AG04450 (cell line): ENCODE measurements at regions not wholly inside any gene's neighbourhood (a gene's known extent, or its start where the extent isn't known, plus 50 kb on each side); places are given as distances from the start of the nearest gene placed in this dataset.

Experiments
- CTCF ChIA-PET: fragments of 300-600, 350-600 bp; formaldehyde crosslinking; extraction: SDS; loops from one replicate; lab custom pipeline; 2022; ENCODE audit warnings: antibody characterized with exemption, inconsistent platforms; lab: Charles Lee
- POLR2A ChIA-PET: fragments of 350-600 bp; formaldehyde crosslinking; extraction: SDS; loops from one replicate; lab custom pipeline; 2021; ENCODE audit warnings: antibody characterized with exemption, inconsistent platforms; lab: Yijun Ruan, JAX
- DNase-seq: peaks from one replicate; pipeline ENCODE4 v3.0.0-alpha.2; 2011; ENCODE audit warnings: low read depth, low spot score
- H3K27ac ChIP-seq: one replicate; pipeline ENCODE4 v1.5.1; 2012; ENCODE audit warnings: low read depth, low read length, control low read depth
- H3K27me3 ChIP-seq: one replicate; pipeline ENCODE4 v1.6.0; 2012; ENCODE audit warnings: low read length; ENCODE audit not compliant: control insufficient read depth, insufficient read depth
- H3K4me3 ChIP-seq: 2 replicates; pipeline ENCODE4 v1.5.1; 2011; ENCODE audit warnings: mild to moderate bottlenecking, low read depth, low read length, control low read depth
- H3K9me3 ChIP-seq: 2 replicates; pipeline ENCODE4 v1.5.1; 2012; ENCODE audit warnings: low read length; ENCODE audit not compliant: control insufficient read depth, insufficient read depth
- CTCF ChIP-seq: IDR thresholded peaks from 2 replicates; pipeline ENCODE4 v1.5.1; 2011; ENCODE audit warnings: low read depth, low read length, control low read depth, inconsistent platforms

- ChIA-PET POLR2A (interaction anchor here (0.7 kb wide), 1 partner anchor 151 kb away, joined by 3 read pairs; no protein-coding TSS in a partner anchor), CTCF (no interaction called here)
- H3K4me3 ChIP-seq: no peak overlapping the region
- no peak for TF ChIP-seq CTCF
- no peaks in the 10 kb centered on the region for H3K9me3 ChIP-seq
- H3K27me3 ChIP-seq: no peaks in the 10 kb centered on the region
- H3K27ac ChIP-seq: no peak overlapping the region
- no peak for DNase-seq
These were observed 602.8 kb downstream of the EPHA4 start for GRCh38 chr2:220969348-220969747.

- no peak for DNase-seq
- no peak overlapping the region for H3K4me3 ChIP-seq
- POLR2A ChIA-PET: no interaction called here
- no peaks in the 10 kb centered on the region for H3K9me3 ChIP-seq
- no peak overlapping the region for H3K27ac ChIP-seq
- TF ChIP-seq CTCF: no peak
- CTCF ChIA-PET: no interaction called here
- H3K27me3 ChIP-seq: peaks cover 6% of the 10 kb centered on the region
These were observed 591.0 kb downstream of the EPHA4 start for GRCh38 chr2:220980966-220981675.

- no peaks in the 10 kb centered on the region for H3K9me3 ChIP-seq
- ChIA-PET POLR2A (no interaction called here), CTCF (interaction anchor here (0.6 kb wide), 1 partner anchor 13 kb away, joined by 3 read pairs; no protein-coding TSS in a partner anchor)
- no peak overlapping the region for H3K27ac ChIP-seq
- H3K27me3 ChIP-seq: peaks cover 6% of the 10 kb centered on the region
- no peak overlapping the region for H3K4me3 ChIP-seq
- no peak for DNase-seq
- TF ChIP-seq CTCF: no peak
These were observed 590.2 kb downstream of the EPHA4 start for GRCh38 chr2:220981926-220982325.

GRCh38 chr2:220985561-220985960 is 586.5 kb downstream of the EPHA4 start:
- ChIA-PET POLR2A (no interaction called here), CTCF (no interaction called here)

More at GRCh38 chr2:220985561-220985960, 586.5 kb downstream of the EPHA4 start:
- DNase-seq: no peak
- H3K9me3 ChIP-seq: no peaks in the 10 kb centered on the region
- no peak for TF ChIP-seq CTCF
- no peak overlapping the region for H3K27ac ChIP-seq
- H3K4me3 ChIP-seq: no peak overlapping the region
- peaks cover 5% of the 10 kb centered on the region for H3K27me3 ChIP-seq
